ENCODE measurements at regions not wholly inside any gene's neighbourhood (a gene's known extent, or its start where the extent isn't known, plus 50 kb on each side); places are given as distances from the start of the nearest gene placed in this dataset.

DNA sequence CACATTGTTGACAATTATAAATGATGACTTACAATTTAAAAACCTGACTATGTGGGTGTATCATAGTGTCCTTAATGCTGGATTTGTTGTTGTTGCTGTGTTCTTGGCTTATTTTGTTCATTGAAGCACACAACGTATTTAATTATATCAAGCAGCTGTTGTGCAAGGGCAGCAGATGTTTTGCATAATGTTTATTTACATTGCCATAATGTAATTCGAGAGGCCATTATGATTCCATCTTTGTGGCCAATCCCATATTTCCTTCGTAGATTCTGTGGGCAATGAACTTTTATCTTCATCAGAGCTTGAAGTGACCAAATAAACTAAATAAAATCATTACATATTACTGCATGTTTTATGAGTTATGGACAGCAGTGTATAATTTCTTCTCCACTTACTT, 422.6 kb upstream of the GALNTL6 start:
- TF ChIP-seq, protein P1, sequence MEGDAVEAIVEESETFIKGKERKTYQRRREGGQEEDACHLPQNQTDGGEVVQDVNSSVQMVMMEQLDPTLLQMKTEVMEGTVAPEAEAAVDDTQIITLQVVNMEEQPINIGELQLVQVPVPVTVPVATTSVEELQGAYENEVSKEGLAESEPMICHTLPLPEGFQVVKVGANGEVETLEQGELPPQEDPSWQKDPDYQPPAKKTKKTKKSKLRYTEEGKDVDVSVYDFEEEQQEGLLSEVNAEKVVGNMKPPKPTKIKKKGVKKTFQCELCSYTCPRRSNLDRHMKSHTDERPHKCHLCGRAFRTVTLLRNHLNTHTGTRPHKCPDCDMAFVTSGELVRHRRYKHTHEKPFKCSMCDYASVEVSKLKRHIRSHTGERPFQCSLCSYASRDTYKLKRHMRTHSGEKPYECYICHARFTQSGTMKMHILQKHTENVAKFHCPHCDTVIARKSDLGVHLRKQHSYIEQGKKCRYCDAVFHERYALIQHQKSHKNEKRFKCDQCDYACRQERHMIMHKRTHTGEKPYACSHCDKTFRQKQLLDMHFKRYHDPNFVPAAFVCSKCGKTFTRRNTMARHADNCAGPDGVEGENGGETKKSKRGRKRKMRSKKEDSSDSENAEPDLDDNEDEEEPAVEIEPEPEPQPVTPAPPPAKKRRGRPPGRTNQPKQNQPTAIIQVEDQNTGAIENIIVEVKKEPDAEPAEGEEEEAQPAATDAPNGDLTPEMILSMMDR (optimal IDR thresholded peaks at IDR 0.05 in 1 of 3, IDR thresholded peaks at IDR 0.05 in 1 of 3, conservative IDR thresholded peaks at IDR 0.05 in 1 of 3; ENCODE audit: extremely low read depth in 1 of 3, insufficient read depth in 2 of 3, low read length in 3 of 3) = no peak
- no peak for TF ChIP-seq EZH2 (IDR thresholded peaks at IDR 0.05; ENCODE audit: low read length)
- H3K4me2 ChIP-seq (ENCODE audit: control insufficient read depth, extremely low read depth, insufficient read depth, low read depth, low read length) = no peak overlapping the region
- no peaks in the 10 kb centered on the region for H3K36me3 ChIP-seq (ENCODE audit: control insufficient read depth in 2 of 2, extremely low read depth in 1 of 2, insufficient read depth in 2 of 2, low read length in 2 of 2)
- no peaks in the 10 kb centered on the region for H3K27me3 ChIP-seq (ENCODE audit: control insufficient read depth, extremely low read depth, insufficient read depth, low read length)
- dilution Hi-C loops (cut with MboI; ENCODE audit: extremely low pct_ligation_motif_present, low sequenced_read_pairs) = no loop called here
- DNase-seq (ENCODE audit: low read depth, low spot score) (no peak), FAIRE-seq (no peak)
- H3K4me3 ChIP-seq (ENCODE audit: control insufficient read depth in 2 of 3, extremely low read depth in 1 of 3, insufficient read depth in 2 of 3, low read depth in 1 of 3, low read length in 3 of 3) = no peak overlapping the region
- H3K9me1 ChIP-seq (ENCODE audit: control insufficient read depth, extremely low read depth, insufficient read depth, low read length) = no peaks in the 10 kb centered on the region
- no peaks in the 10 kb centered on the region for H4K20me1 ChIP-seq (ENCODE audit: control insufficient read depth, extremely low read depth, insufficient read depth, low read length)
- no peak overlapping the region for H2AFZ ChIP-seq (ENCODE audit: control insufficient read depth, low read length)
- no peaks in the 10 kb centered on the region for H3K4me1 ChIP-seq (ENCODE audit: control insufficient read depth, extremely low read depth, insufficient read depth, low read length)
- no peaks in the 10 kb centered on the region for H3K9me3 ChIP-seq (ENCODE audit: control insufficient read depth, low read depth, low read length)
- H3K79me2 ChIP-seq (ENCODE audit: control insufficient read depth, insufficient read depth, low read length) = no peaks in the 10 kb centered on the region
- no peak overlapping the region for H3K9ac ChIP-seq (ENCODE audit: control insufficient read depth, extremely low read depth, insufficient read depth, low read length)
- no peak overlapping the region for H3K27ac ChIP-seq (ENCODE audit: control insufficient read depth, insufficient read depth, low read length)

GRCh38 chr4:171378323-171378722, 434.9 kb upstream of the GALNTL6 start:
- dilution Hi-C loops (cut with MboI; ENCODE audit: extremely low pct_ligation_motif_present, low sequenced_read_pairs) = no loop called here
- DNase-seq (ENCODE audit: low read depth, low spot score) (no peak), FAIRE-seq (no peak)
- Histone ChIP-seq H3K9me3 (ENCODE audit: control insufficient read depth, low read depth, low read length) (no peaks in the 10 kb centered on the region), H3K79me2 (ENCODE audit: control insufficient read depth, insufficient read depth, low read length) (no peaks in the 10 kb centered on the region), H2AFZ (ENCODE audit: control insufficient read depth, low read length) (no peak overlapping the region), H3K27me3 (ENCODE audit: control insufficient read depth, extremely low read depth, insufficient read depth, low read length) (no peaks in the 10 kb centered on the region), H3K36me3 (ENCODE audit: control insufficient read depth in 2 of 2, extremely low read depth in 1 of 2, insufficient read depth in 2 of 2, low read length in 2 of 2) (no peaks in the 10 kb centered on the region), H3K4me1 (ENCODE audit: control insufficient read depth, extremely low read depth, insufficient read depth, low read length) (no peaks in the 10 kb centered on the region), H3K9me1 (ENCODE audit: control insufficient read depth, extremely low read depth, insufficient read depth, low read length) (no peaks in the 10 kb centered on the region), H4K20me1 (ENCODE audit: control insufficient read depth, extremely low read depth, insufficient read depth, low read length) (no peaks in the 10 kb centered on the region), H3K27ac (ENCODE audit: control insufficient read depth, insufficient read depth, low read length) (no peak overlapping the region), H3K9ac (ENCODE audit: control insufficient read depth, extremely low read depth, insufficient read depth, low read length) (no peak overlapping the region), H3K4me2 (ENCODE audit: control insufficient read depth, extremely low read depth, insufficient read depth, low read depth, low read length) (no peak overlapping the region), H3K4me3 (ENCODE audit: control insufficient read depth in 2 of 3, extremely low read depth in 1 of 3, insufficient read depth in 2 of 3, low read depth in 1 of 3, low read length in 3 of 3) (no peak overlapping the region)
- TF ChIP-seq EZH2 (IDR thresholded peaks at IDR 0.05; ENCODE audit: low read length) = no peak
- TF ChIP-seq, protein P1 (optimal IDR thresholded peaks at IDR 0.05 in 1 of 3, IDR thresholded peaks at IDR 0.05 in 1 of 3, conservative IDR thresholded peaks at IDR 0.05 in 1 of 3; ENCODE audit: extremely low read depth in 1 of 3, insufficient read depth in 2 of 3, low read length in 3 of 3) = no peak
